Thyroid gland (tissue), 4 donors: ENCODE measurements at regions not wholly inside any gene's neighbourhood (a gene's known extent, or its start where the extent isn't known, plus 50 kb on each side); places are given as distances from the start of the nearest gene placed in this dataset.

Source experiments
- CTCF ChIP-seq, 6 experiments: fragments of 200-600 bp in 3 of 6; fragments of 450-650 bp in 3 of 6; sonication (generic) in 3 of 6; IDR thresholded peaks; one replicate each; pipeline ENCODE4 v1.5.1; 2016 to 2019; ENCODE audit warnings: antibody characterized with exemption in 6 of 6, mild to moderate bottlenecking in 2 of 6, inconsistent platforms in 1 of 6, moderate library complexity in 1 of 6
- POLR2A ChIP-seq, 2 donors: fragments of 450-650 bp; IDR thresholded peaks; one replicate each; pipeline ENCODE4 v1.6.1; 2017; ENCODE audit warnings: antibody characterized with exemption in 2 of 2, mild to moderate bottlenecking in 2 of 2, moderate library complexity in 1 of 2

DNA sequence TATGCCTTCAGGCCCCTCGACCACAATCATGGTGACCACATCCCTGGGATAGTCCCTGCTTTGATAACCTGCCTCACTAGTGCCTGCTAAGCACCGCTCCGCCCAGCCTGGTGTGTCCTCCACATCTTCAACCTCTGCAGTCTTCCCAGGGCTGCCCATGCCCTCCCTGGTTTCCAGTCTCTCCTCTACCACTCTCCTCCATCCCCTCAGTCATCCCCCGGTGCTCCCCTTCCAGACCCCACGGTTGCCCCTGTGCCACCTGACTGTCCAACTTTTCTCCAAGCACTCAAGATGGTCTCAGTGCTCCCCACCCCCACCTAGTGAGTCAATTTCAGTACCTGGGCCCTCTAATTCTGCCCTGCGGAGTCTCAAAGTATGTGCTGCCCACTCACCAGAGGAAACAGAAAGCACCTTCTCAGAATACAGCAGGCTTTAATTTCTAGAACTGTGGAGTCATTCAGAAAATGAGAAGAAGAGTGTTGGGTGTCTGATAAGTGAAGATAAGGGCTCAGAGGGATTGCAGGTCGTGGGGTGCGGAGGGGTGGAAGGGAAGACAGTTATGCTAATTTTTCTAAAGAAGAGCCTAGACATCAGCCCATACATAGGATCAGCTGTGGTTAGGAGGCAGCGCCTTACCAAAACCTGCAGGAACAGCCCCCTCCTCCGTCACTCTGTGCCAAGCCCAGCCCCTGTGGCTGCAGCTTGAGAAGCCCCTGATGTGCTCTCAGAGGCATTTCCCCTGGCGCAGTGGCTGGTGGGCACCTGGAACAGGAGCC, 53.6 kb upstream of the CAB39 start:
- no peak for TF ChIP-seq CTCF (IDR thresholded peaks at IDR 0.05)
- no peak for TF ChIP-seq POLR2A (IDR thresholded peaks at IDR 0.05)
